Activated B cell treated with CpG ODN at 0.5 μM for 24 hours (primary cell): ENCODE measurements at regions not wholly inside any gene's neighbourhood (a gene's known extent, or its start where the extent isn't known, plus 50 kb on each side); places are given as distances from the start of the nearest gene placed in this dataset.

Source experiments
- ATAC-seq: fragments of 200-7000 bp; cut with Tn5 transposase; one replicate; pipeline ENCODE4 v1.10.0; 2021; ENCODE audit warnings: low read depth, mild to moderate bottlenecking, moderate library complexity
- CTCF ChIA-PET: fragments of 350-600 bp; sonication (Branson Sonifier 250); formaldehyde crosslinking; loops from one replicate; lab custom pipeline; 2021; ENCODE audit warnings: antibody characterized with exemption; lab: Charles Lee
- POLR2A ChIA-PET: fragments of 350-600 bp; sonication (Branson Sonifier 250); formaldehyde crosslinking; loops from one replicate; lab custom pipeline; 2021; ENCODE audit warnings: antibody characterized with exemption; lab: Charles Lee
- DNase-seq: peaks from one replicate; pipeline ENCODE4 v3.0.0; 2022
- H3K27ac Mint-ChIP-seq: one replicate; pipeline ENCODE4 v1.8.0; 2020; ENCODE audit warnings: mixed read lengths
- H3K27me3 Mint-ChIP-seq: one replicate; pipeline ENCODE4 v1.8.0; 2021; ENCODE audit warnings: mixed read lengths
- H3K36me3 Mint-ChIP-seq: one replicate; pipeline ENCODE4 v1.8.0; 2021; ENCODE audit warnings: low read depth, mixed read lengths
- H3K4me1 Mint-ChIP-seq: one replicate; pipeline ENCODE4 v1.8.0; 2021; ENCODE audit warnings: mixed read lengths
- H3K4me3 Mint-ChIP-seq: one replicate; pipeline ENCODE4 v1.8.0; 2020; ENCODE audit warnings: mild to moderate bottlenecking, mixed read lengths
- H3K9me3 Mint-ChIP-seq: one replicate; pipeline ENCODE4 v1.8.0; 2020; ENCODE audit warnings: mixed read lengths
- intact Hi-C: fragments of 100-400 bp; cut with micrococcal nuclease; formaldehyde crosslinking; loops from one replicate; pipeline ENCODE4 v1.15.1; 2024
- TF ChIP-seq, protein P1 (sequence below): fragments of 200-600 bp; IDR thresholded peaks from one replicate; pipeline ENCODE4 v1.8.0; 2022; ENCODE audit warnings: antibody characterized with exemption, mild to moderate bottlenecking

DNA sequence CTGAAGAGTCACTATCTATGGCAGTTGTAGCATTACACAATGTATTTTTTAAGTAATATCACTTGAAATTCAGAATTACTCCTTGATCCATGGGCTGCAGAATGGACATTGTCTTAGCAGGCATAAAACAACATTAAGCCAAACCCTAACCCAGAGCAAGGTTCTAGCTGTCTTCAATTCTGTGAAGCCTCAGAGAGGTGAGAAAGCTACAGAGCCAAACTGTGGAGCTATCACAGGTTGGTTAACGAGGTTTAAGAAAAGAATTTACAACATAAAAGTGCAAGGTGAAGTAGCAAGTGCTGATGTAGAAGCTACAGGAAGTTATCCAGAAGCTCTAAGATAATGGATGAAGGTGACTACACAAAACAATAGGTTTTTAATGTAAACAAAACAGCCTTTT, 582.7 kb upstream of the POT1 start:
- intact Hi-C loops, result no loop called here
- Mint-ChIP-seq H3K4me1 (no peaks in the 10 kb centered on the region), H3K36me3 (no peaks in the 10 kb centered on the region), H3K27me3 (no peaks in the 10 kb centered on the region), H3K27ac (no peak overlapping the region), H3K9me3 (no peaks in the 10 kb centered on the region), H3K4me3 (no peak overlapping the region)
- no peak for ATAC-seq
- TF ChIP-seq, protein P1, sequence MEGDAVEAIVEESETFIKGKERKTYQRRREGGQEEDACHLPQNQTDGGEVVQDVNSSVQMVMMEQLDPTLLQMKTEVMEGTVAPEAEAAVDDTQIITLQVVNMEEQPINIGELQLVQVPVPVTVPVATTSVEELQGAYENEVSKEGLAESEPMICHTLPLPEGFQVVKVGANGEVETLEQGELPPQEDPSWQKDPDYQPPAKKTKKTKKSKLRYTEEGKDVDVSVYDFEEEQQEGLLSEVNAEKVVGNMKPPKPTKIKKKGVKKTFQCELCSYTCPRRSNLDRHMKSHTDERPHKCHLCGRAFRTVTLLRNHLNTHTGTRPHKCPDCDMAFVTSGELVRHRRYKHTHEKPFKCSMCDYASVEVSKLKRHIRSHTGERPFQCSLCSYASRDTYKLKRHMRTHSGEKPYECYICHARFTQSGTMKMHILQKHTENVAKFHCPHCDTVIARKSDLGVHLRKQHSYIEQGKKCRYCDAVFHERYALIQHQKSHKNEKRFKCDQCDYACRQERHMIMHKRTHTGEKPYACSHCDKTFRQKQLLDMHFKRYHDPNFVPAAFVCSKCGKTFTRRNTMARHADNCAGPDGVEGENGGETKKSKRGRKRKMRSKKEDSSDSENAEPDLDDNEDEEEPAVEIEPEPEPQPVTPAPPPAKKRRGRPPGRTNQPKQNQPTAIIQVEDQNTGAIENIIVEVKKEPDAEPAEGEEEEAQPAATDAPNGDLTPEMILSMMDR, result no peak
- POLR2A ChIA-PET, result no interaction called here
- no peak for DNase-seq
- CTCF ChIA-PET, result no interaction called here

DNA sequence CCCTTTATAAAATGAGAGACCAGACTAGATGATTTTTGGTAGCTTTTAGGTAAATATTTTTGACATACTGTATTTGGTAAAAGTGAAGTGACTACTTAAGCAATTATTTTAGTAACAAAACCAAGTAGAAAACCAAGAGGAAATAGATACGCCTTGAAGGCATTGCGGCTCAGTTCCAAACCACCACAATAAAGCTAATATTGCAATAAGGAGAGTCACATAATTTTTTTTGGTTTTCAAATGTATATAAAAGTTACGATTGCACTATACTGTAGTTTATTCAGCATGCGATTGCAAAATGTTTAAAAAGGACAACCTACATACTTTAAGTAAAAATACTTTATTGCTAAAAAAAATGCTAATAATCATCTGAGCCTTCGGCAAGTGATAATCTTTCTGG, 581.7 kb upstream of the POT1 start:
- Mint-ChIP-seq H3K36me3 (no peaks in the 10 kb centered on the region), H3K4me3 (no peak overlapping the region), H3K9me3 (no peaks in the 10 kb centered on the region), H3K4me1 (no peaks in the 10 kb centered on the region), H3K27me3 (no peaks in the 10 kb centered on the region), H3K27ac (no peak overlapping the region)
- ChIA-PET CTCF (no interaction called here), POLR2A (no interaction called here)
- TF ChIP-seq, protein P1, result no peak
- ATAC-seq (no peak), DNase-seq (no peak)
- intact Hi-C loops, result no loop called here

DNA sequence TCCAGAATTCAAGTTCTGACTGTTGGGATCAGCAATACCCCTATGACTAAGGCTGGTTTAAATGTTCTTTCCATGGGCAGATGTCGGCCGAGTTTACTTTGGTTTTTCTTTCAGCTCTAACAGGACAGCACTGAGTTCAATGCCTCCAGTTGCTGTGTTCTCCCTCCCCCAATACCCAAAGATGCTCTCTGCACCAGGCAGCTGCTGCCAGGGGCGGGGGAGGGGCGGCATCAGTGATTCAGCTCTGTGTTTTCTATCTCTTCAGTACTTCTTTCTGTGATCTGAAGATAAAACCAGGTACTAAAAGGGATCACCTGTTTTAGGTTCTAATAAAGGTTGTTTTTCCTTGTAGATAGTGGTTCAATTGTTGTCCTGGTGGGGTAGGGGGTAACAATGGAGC, 576.7 kb upstream of the POT1 start:
- intact Hi-C loops, result no loop called here
- H3K9me3 Mint-ChIP-seq, result peaks cover 2% of the 10 kb centered on the region
- no peak for ATAC-seq
- no peaks in the 10 kb centered on the region for H3K36me3 Mint-ChIP-seq
- no peak overlapping the region for H3K27ac Mint-ChIP-seq
- no peaks in the 10 kb centered on the region for H3K4me1 Mint-ChIP-seq
- no peak overlapping the region for H3K4me3 Mint-ChIP-seq
- CTCF ChIA-PET, result no interaction called here
- DNase-seq, result no peak
- TF ChIP-seq, protein P1, result no peak
- no peaks in the 10 kb centered on the region for H3K27me3 Mint-ChIP-seq
- POLR2A ChIA-PET, result no interaction called here

DNA sequence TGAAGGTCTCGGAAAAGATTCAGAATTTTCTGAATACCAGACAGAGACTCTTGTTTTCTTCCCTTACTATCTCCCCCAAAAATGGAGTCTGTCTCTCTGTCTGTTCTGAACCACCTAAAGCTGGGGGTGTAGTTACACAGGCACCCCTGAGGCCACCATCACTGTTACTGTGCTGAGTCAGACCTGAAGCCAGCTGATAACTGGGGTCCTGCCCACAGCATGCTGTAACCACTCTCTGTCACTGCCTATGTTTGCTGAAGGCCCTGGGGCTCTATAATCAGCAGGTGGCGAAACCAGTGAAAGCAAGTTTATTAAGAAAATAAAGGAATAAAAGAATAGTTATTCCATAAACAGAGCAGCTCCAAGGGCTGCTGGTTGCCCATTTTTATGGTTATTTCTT, 575.2 kb upstream of the POT1 start:
- POLR2A ChIA-PET, result no interaction called here
- Mint-ChIP-seq H3K9me3 (peaks cover 5% of the 10 kb centered on the region), H3K4me1 (no peaks in the 10 kb centered on the region), H3K4me3 (no peak overlapping the region), H3K27ac (no peak overlapping the region), H3K36me3 (no peaks in the 10 kb centered on the region), H3K27me3 (no peaks in the 10 kb centered on the region)
- DNase-seq (no peak), ATAC-seq (no peak)
- CTCF ChIA-PET, result no interaction called here
- intact Hi-C loops, result no loop called here
- TF ChIP-seq, protein P1, result no peak

DNA sequence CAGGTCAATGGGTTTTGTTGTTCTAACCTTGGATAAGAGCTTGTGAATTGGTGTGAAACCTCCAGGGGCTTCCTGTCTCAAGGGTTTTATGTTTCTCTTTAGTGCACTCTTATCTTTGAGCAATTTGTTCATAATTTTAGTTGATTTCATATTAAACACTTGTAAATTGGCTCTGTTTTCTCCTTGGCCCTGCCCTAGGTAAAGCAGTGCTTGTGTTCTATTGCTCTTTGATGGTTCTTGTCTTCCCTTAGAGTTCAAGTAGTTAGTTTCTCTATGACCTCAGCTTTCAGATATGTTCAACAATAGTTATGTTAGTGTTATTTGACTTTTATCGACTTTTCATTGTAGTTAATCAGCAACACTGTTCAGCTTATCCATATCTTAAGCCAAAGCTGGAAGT, 566.4 kb upstream of the POT1 start:
- Mint-ChIP-seq H3K9me3 (peaks cover 9% of the 10 kb centered on the region), H3K27me3 (no peaks in the 10 kb centered on the region), H3K27ac (no peak overlapping the region), H3K36me3 (no peaks in the 10 kb centered on the region), H3K4me3 (no peak overlapping the region), H3K4me1 (no peaks in the 10 kb centered on the region)
- TF ChIP-seq, protein P1, result no peak
- ATAC-seq (no peak), DNase-seq (no peak)
- ChIA-PET CTCF (no interaction called here), POLR2A (no interaction called here)
- intact Hi-C loops, result no loop called here
